Stimulated activated CD4-positive, alpha-beta T cell treated with anti-CD3 and anti-CD28 coated beads, Interleukin-1b, Interleukin-23, amount 100 ng/mL, for 4 hours (primary cell): ENCODE measurements at regions not wholly inside any gene's neighbourhood (a gene's known extent, or its start where the extent isn't known, plus 50 kb on each side); places are given as distances from the start of the nearest gene placed in this dataset.

Experiments
- DNase-seq, 2 donors: peaks; one replicate each; pipeline ENCODE4 v3.0.0-alpha.2; 2020; ENCODE audit warnings: low read depth in 2 of 2

- no peak for DNase-seq
These were observed 122.3 kb upstream of the BACE2 start for GRCh38 chr21:41045534-41046268.

- no peak for DNase-seq
These were observed 119.8 kb upstream of the BACE2 start for GRCh38 chr21:41048145-41048544.

- no peak for DNase-seq
These were observed 119.3 kb upstream of the BACE2 start for GRCh38 chr21:41048623-41049022.

GRCh38 chr21:41052820-41053555, 115.0 kb upstream of the BACE2 start:
- DNase-seq, result no peak

GRCh38 chr21:41054018-41054578, 113.9 kb upstream of the BACE2 start:
- no peak for DNase-seq

- no peak for DNase-seq
These were observed 112.7 kb upstream of the BACE2 start for GRCh38 chr21:41055266-41055665.

- DNase-seq, result no peak
These were observed 108.1 kb upstream of the BACE2 start for GRCh38 chr21:41059871-41060270.

GRCh38 chr21:41061701-41062100, 106.3 kb upstream of the BACE2 start:
- no peak for DNase-seq

- DNase-seq, result no peak
These were observed 103.6 kb upstream of the BACE2 start for GRCh38 chr21:41064334-41064791.

GRCh38 chr21:41064951-41065350, 103.0 kb upstream of the BACE2 start:
- no peak for DNase-seq

- DNase-seq, result no peak
These were observed 102.4 kb upstream of the BACE2 start for GRCh38 chr21:41065539-41065938.

GRCh38 chr21:41066086-41066938, 101.6 kb upstream of the BACE2 start:
- no peak for DNase-seq

GRCh38 chr21:41067709-41068108, 100.3 kb upstream of the BACE2 start:
- no peak for DNase-seq

GRCh38 chr21:41068496-41068895, 99.5 kb upstream of the BACE2 start:
- no peak for DNase-seq

- peak; percentile 38 to 57 for DNase-seq
These were observed 98.9 kb upstream of the BACE2 start for GRCh38 chr21:41068967-41069642.

GRCh38 chr21:41070284-41070683, 97.7 kb upstream of the BACE2 start:
- no peak for DNase-seq

GRCh38 chr21:41071258-41072171, 96.4 kb upstream of the BACE2 start:
- no peak for DNase-seq

GRCh38 chr21:41073558-41073957, 94.4 kb upstream of the BACE2 start:
- no peak for DNase-seq

GRCh38 chr21:41074396-41075184, 93.4 kb upstream of the BACE2 start:
- no peak for DNase-seq
